Amygdala (tissue), 56 donors: ENCODE measurements at regions not wholly inside any gene's neighbourhood (a gene's known extent, or its start where the extent isn't known, plus 50 kb on each side); places are given as distances from the start of the nearest gene placed in this dataset.

Experiments used
- DNase-seq, 56 donors: peaks; one replicate each; lab custom pipeline; 2025; lab: John Stamatoyannopoulos, UW

DNA sequence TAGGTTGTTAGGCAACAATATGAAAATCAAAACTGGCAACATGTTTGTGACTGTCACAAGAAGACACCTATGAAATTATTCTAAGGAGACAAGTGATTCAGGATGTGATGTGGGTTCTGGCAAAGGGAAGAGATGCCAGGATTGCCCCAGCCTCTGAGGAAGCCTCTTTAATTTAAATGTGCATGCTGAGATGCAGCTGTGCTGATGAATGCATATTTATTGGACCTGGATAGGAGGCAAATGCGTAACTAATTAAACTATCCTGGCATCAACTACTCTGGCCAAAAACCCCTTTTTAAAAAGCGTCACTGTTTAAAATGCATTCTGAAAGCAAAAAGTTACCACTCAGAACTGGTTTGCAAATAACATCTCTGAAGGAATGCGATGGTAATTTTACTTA, 176.5 kb upstream of the DPH6 start:
- no peak for DNase-seq

GRCh38 chr15:35723120-35723847, 177.3 kb upstream of the DPH6 start:
- DNase-seq: no peak

GRCh38 chr15:35723852-35724251, 177.9 kb upstream of the DPH6 start:
- no peak for DNase-seq

DNA sequence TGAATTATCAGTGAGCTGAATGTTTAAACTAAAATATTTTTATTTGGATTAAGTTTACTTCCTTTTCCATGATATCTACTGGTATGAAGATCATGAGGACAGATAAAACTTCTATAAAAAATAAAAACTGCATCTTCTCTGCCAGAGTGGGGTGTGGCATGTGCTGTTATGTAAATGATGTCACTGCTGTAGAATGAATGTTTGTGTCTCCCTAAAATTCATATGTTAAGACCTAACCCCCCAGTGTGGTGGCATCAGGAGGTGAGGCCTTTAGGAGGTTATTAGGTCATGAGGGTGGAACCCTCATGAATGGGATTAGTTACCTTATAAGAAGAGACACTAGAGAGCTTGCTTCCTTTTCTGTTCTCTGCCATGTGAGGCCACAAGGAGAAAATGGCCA, 178.7 kb upstream of the DPH6 start:
- no peak for DNase-seq

- DNase-seq: no peak
Observed at GRCh38 chr15:35725353-35725752, 179.4 kb upstream of the DPH6 start.

- DNase-seq: no peak
Observed at GRCh38 chr15:35727627-35728026, 181.7 kb upstream of the DPH6 start.

GRCh38 chr15:35728219-35728940, 182.4 kb upstream of the DPH6 start:
- no peak for DNase-seq

DNA sequence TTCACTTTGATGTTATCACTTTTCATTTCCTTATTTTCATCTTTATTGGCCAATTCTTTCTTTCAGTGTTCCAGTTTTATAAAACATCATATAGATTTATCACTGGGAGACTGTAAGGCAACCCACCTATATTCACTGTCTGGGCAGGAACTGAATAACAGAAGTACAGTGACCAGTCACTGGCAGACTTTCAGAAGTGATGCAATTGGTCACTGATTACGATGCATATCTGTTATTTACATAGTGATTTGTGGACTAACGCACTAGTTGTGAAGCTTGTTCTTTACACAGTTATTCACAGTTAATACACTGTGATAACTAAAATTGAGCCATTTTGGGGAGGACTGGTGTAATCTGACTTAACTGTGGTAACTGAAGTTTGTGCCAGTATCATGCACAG, 190.2 kb upstream of the DPH6 start:
- no peak for DNase-seq

- DNase-seq: no peak
Observed at GRCh38 chr15:35737441-35737840, 191.5 kb upstream of the DPH6 start.

DNA sequence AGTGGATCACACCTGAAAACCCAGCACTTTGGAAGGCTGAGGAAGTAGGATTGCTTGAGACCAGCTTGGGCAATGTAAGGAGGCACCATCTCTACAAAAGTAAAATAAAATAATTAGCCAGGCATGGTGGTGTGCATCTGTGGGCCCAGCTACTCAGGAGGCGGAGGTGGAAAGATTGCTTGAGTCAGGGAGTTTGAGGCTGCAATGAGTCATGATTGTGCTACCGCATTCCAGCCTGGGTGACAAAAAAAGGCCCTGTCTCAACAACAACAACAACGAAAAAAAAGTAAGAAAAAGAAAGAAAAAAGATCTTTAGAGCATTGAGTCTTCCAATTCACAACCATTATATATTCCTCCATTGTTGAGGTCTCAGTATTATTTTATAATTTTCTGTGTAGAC, 192.4 kb upstream of the DPH6 start:
- DNase-seq: no peak

DNA sequence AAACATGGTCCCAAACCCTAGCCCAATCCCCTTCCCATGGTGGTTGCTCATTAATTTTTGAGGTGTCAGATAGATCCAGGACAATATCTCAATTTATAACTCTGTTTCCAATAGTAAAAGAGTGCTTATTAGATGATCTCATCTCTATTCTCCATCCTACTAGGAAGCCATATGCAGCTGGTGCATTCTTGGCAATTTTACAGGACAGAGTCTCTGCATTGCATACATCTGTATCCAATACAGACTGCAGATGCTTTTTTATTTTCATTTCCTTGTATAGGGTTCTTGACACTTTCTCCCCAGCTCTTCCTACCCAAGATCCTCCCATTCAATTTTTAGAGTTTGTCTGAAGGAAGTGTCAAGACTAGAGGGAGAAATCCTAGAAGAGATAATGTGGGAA, 194.8 kb upstream of the DPH6 start:
- no peak for DNase-seq

DNA sequence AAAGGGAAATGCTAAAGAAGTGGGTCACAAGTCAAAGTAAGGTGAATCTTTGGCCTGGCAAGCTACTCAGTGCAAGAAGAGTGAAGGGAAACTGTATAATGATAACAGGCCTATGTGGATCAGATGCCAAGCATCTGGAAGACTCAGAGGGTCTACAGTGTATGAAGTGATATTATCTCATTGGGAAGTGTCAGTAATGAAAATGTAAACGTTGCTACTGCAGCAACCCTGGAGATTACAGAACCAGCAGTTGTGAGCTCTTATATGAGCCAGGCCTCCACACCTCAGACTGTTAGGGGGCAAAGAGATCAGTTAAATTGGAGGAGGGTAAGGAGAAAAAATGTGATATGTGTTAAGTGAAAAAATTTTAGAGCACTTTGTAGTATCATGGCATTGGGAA, 195.4 kb upstream of the DPH6 start:
- DNase-seq: no peak

DNA sequence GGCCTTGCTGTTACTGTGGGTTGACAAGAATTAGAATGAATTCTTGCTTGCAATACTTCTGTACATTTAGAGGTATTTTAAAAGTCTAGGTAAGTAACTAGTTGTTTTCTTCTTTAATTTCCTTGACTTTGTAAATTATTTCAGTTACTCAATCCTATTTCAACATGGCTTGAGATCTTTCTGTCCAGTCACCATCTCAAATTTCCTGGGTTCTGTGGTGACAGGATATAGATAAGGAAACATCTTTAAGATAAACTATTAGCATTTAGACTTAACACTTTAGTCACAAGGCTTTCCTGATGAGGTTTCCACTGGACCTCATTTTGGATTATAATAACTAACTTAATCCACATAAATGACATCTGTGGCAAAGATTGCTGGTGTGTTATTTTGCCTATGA, 195.9 kb upstream of the DPH6 start:
- DNase-seq: no peak

DNA sequence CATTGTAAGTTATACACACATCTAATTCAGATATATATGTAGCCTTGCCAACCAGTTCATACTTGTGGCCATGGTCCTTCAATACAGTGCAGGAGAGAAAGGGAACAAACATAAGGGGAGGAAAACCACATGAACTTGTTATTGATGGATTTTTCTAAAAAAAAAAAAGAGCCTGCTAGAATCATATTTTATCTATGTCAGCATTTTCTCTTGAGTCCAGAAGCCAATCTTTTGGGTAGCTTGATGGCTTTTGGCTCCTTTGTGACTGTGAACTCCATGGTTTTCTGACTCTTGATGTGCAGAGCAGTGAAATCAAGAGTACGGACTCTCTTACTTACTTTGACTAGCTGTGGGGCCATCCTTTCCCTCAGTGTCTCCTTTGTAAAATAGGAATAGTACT, 197.4 kb upstream of the DPH6 start:
- DNase-seq: no peak

GRCh38 chr15:35746121-35746520, 200.2 kb upstream of the DPH6 start:
- peak in 1 of 56 donors; percentile 2 for DNase-seq

DNA sequence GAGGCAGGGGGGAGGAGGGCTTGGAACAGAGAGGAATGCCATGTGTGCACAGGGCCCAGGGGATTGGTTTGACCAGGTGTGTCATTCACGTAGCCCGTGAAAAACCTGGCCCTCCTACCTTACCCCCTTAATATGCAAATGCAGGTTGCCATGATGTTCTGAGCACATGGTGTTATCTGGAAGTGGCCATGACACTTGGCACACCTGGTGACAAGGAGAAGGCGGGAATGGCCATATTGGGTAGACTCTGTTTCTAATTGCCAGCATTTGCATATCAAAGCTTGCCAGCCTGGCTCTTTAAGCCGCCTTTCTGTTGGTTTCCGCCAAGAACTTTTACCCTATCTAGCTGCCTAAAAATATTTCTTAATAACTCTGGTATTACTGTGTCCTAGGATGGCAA, 202.1 kb upstream of the DPH6 start:
- no peak for DNase-seq

DNA sequence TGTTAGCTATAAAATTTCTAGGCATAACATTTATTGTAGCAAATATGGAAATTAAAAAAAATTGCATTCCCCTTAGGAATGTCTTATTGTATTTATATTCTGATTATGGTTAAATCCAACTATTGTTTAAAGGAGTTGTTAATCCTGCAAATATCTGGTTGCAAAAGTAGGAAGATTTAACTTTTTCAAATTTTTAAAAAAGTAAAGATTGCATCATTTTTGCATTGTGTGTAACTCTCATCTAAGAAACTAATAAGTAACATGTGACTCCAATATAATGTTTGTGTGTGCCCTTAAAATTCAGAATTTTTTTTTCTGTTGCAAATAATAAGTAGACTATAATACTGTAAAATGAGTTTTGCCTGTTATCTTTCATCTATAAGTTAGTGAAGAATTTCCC, 204.1 kb upstream of the DPH6 start:
- no peak for DNase-seq

DNA sequence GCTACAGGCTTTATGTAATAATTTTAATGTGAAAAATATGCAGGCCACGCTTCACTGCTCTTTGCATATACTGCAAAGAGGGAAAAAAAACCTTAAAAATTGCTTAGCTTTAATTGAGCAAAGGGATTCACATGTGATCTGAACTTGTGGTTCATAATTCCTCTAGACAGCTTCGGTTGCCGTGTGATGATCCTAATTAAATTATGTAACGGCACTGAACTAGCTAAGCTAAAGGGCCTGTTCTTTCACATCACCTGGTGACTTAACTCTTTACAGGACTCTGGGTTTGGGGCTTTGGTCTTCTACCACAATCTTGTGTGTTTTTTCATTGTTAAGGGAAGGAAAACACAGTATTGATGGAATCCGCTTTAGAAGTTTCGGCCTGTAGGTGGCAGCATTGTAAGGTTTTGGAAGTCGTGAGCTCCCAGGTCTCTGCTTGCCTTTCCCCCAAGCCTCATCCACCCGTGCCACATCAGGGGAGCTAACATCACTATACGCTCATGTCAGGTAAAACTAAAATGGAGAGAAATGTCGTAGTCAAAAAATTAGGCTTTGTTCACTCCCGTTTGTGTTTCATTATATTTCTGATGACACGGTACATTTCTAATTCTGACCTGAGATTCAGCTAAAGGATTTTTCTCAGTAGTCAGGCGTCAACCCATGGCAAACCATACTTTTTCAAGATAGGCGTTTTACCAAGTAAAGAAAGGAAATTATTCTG, 205.6 kb upstream of the DPH6 start:
- peak in 49 of 56 donors; percentile 2 to 85 (median 40) for DNase-seq

GRCh38 chr15:35752134-35752466, 206.1 kb upstream of the DPH6 start:
- no peak for DNase-seq

DNA sequence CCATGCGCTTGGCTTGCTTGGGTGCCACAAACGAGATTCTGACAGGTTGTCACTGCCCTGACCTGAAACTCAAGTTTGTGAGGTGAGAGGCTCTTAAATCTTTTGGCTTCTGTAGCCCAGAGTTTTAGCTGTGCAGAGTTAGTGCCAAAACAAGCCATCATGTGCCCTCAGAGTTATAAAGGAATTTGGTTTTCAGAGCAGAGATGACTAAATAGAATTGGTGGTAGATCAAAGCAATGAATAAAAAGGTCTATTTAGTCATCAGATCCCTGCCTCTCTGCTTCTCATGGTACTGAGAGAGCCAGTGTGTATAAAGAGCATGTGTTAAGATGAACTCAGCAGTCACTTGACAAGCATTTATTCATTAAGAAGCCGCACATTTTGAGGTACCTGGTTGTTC, 207.5 kb upstream of the DPH6 start:
- no peak for DNase-seq

GRCh38 chr15:35755237-35755802, 209.4 kb upstream of the DPH6 start:
- DNase-seq: no peak

DNA sequence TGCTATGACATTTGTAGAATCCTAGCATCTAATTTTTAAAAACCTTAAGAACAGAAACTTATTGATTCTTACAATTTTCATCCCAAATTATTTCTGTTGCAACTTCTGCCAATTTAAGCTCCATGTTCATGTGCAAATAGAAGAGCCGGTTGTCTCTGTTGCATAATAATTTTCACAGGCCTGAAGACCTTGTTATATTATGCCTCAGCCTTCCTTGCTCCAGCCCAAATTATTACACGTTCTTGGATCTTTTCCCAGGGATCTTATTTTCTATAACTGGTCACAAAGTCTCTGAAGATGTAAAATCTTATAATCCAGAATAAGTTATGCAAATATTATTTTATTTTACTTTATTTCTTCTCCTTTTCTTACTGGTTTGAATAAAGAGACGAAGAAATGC, 210.7 kb upstream of the DPH6 start:
- no peak for DNase-seq
